ENCODE measurements at regions not wholly inside any gene's neighbourhood (a gene's known extent, or its start where the extent isn't known, plus 50 kb on each side); places are given as distances from the start of the nearest gene placed in this dataset.

DNA sequence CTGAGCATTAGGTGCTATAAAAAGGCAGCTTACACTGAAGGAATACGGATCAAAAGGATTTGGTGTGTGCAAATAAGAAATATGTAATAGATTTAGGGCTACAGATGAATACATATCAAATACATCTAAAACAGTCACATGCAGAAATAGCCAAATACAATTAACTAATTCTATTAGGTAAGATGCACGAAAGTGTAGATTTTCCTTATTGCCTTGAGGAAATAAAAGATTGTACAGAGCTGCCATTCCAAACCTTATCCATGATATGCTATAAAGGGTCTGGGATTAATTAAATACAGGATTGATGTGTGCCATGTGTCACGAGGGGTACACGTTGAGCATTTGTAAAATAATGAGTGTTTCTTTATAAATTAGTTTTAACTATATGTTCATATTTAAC is 107.0 kb upstream of the ELOVL6 start:
- TF ChIP-seq, protein P1, sequence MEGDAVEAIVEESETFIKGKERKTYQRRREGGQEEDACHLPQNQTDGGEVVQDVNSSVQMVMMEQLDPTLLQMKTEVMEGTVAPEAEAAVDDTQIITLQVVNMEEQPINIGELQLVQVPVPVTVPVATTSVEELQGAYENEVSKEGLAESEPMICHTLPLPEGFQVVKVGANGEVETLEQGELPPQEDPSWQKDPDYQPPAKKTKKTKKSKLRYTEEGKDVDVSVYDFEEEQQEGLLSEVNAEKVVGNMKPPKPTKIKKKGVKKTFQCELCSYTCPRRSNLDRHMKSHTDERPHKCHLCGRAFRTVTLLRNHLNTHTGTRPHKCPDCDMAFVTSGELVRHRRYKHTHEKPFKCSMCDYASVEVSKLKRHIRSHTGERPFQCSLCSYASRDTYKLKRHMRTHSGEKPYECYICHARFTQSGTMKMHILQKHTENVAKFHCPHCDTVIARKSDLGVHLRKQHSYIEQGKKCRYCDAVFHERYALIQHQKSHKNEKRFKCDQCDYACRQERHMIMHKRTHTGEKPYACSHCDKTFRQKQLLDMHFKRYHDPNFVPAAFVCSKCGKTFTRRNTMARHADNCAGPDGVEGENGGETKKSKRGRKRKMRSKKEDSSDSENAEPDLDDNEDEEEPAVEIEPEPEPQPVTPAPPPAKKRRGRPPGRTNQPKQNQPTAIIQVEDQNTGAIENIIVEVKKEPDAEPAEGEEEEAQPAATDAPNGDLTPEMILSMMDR (IDR thresholded peaks at IDR 0.05; ENCODE audit: poor library complexity) = no peak
- TF ChIP-seq EZH2phosphoT487 (IDR thresholded peaks at IDR 0.05; ENCODE audit: low read depth, severe bottlenecking, unreplicated experiment) (no peak), EZH2 (IDR thresholded peaks at IDR 0.05; ENCODE audit: borderline replicate concordance) (no peak)
